ENCODE measurements at regions not wholly inside any gene's neighbourhood (a gene's known extent, or its start where the extent isn't known, plus 50 kb on each side); places are given as distances from the start of the nearest gene placed in this dataset.

GRCh38 chr10:8639486-8640185, 585.1 kb downstream of the GATA3 start:
- H3K9me3 Mint-ChIP-seq, result peaks cover 9% of the 10 kb centered on the region
- DNase-seq, result no peak
- ATAC-seq, result no peak
- intact Hi-C loops (cut with micrococcal nuclease), result no loop called here
- POLR2A ChIA-PET, result no interaction called here
- no peak overlapping the region for H3K4me3 Mint-ChIP-seq
- TF ChIP-seq, protein P1, sequence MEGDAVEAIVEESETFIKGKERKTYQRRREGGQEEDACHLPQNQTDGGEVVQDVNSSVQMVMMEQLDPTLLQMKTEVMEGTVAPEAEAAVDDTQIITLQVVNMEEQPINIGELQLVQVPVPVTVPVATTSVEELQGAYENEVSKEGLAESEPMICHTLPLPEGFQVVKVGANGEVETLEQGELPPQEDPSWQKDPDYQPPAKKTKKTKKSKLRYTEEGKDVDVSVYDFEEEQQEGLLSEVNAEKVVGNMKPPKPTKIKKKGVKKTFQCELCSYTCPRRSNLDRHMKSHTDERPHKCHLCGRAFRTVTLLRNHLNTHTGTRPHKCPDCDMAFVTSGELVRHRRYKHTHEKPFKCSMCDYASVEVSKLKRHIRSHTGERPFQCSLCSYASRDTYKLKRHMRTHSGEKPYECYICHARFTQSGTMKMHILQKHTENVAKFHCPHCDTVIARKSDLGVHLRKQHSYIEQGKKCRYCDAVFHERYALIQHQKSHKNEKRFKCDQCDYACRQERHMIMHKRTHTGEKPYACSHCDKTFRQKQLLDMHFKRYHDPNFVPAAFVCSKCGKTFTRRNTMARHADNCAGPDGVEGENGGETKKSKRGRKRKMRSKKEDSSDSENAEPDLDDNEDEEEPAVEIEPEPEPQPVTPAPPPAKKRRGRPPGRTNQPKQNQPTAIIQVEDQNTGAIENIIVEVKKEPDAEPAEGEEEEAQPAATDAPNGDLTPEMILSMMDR (IDR thresholded peaks at IDR 0.05), result no peak
- H3K27ac Mint-ChIP-seq, result no peak overlapping the region
- H3K27me3 Mint-ChIP-seq, result peaks cover 1% of the 10 kb centered on the region
- CTCF ChIA-PET, result no interaction called here
- no peaks in the 10 kb centered on the region for H3K4me1 Mint-ChIP-seq (ENCODE audit: low read depth)
- no peaks in the 10 kb centered on the region for H3K36me3 Mint-ChIP-seq (ENCODE audit: low read depth)

- TF ChIP-seq, protein P1 (IDR thresholded peaks at IDR 0.05), result no peak
- H3K4me3 Mint-ChIP-seq, result no peak overlapping the region
- no peak for ATAC-seq
- CTCF ChIA-PET, result no interaction called here
- H3K4me1 Mint-ChIP-seq (ENCODE audit: low read depth), result no peaks in the 10 kb centered on the region
- POLR2A ChIA-PET, result no interaction called here
- no peak overlapping the region for H3K27ac Mint-ChIP-seq
- peaks cover 9% of the 10 kb centered on the region for H3K9me3 Mint-ChIP-seq
- H3K36me3 Mint-ChIP-seq (ENCODE audit: low read depth), result no peaks in the 10 kb centered on the region
- peaks cover 1% of the 10 kb centered on the region for H3K27me3 Mint-ChIP-seq
- intact Hi-C loops (cut with micrococcal nuclease), result no loop called here
- DNase-seq, result no peak
Observed at GRCh38 chr10:8640301-8640700, 585.8 kb downstream of the GATA3 start.

DNA sequence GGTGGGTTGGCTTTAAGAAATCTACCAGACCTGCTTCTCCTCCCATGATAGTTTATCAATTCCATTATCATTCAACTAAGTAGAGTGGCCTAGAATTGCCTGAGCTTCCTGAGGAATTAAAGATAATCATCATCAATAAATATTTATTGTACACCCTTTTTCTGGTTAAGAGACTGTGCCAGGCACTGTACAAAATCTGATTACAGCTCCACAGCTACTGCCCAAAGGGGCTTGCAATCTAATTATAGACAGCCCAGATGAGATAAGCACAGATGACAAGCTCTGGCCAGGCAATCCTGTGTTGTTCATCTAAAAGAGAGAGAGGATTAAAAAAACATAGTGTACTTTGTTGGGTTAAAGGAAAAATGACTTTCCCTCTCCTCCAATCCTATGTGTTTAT, 586.4 kb downstream of the GATA3 start:
- Mint-ChIP-seq H3K4me3 (no peak overlapping the region), H3K36me3 (ENCODE audit: low read depth) (no peaks in the 10 kb centered on the region), H3K27ac (no peak overlapping the region), H3K9me3 (peaks cover 9% of the 10 kb centered on the region), H3K4me1 (ENCODE audit: low read depth) (no peaks in the 10 kb centered on the region), H3K27me3 (peaks cover 1% of the 10 kb centered on the region)
- DNase-seq, result no peak
- intact Hi-C loops (cut with micrococcal nuclease), result no loop called here
- ATAC-seq, result no peak
- ChIA-PET CTCF (no interaction called here), POLR2A (no interaction called here)
- TF ChIP-seq, protein P1 (IDR thresholded peaks at IDR 0.05), result no peak

GRCh38 chr10:8656261-8656660, 601.8 kb downstream of the GATA3 start:
- ChIA-PET POLR2A (no interaction called here), CTCF (no interaction called here)
- Mint-ChIP-seq H3K9me3 (no peaks in the 10 kb centered on the region), H3K27ac (no peak overlapping the region), H3K4me1 (ENCODE audit: low read depth) (no peaks in the 10 kb centered on the region), H3K36me3 (ENCODE audit: low read depth) (no peaks in the 10 kb centered on the region), H3K27me3 (peaks cover 10% of the 10 kb centered on the region), H3K4me3 (no peak overlapping the region)
- intact Hi-C loops (cut with micrococcal nuclease), result no loop called here
- TF ChIP-seq, protein P1 (IDR thresholded peaks at IDR 0.05), result no peak
- no peak for DNase-seq
- ATAC-seq, result no peak

- no peaks in the 10 kb centered on the region for H3K36me3 Mint-ChIP-seq (ENCODE audit: low read depth)
- CTCF ChIA-PET, result no interaction called here
Observed at GRCh38 chr10:8659982-8660381, 605.5 kb downstream of the GATA3 start.

More at GRCh38 chr10:8659982-8660381, 605.5 kb downstream of the GATA3 start:
- Mint-ChIP-seq H3K4me1 (ENCODE audit: low read depth) (no peaks in the 10 kb centered on the region), H3K27me3 (peaks cover 12% of the 10 kb centered on the region), H3K4me3 (no peak overlapping the region), H3K27ac (no peak overlapping the region), H3K9me3 (no peaks in the 10 kb centered on the region)
- intact Hi-C loops (cut with micrococcal nuclease), result no loop called here
- DNase-seq (no peak), ATAC-seq (no peak)
- TF ChIP-seq, protein P1 (IDR thresholded peaks at IDR 0.05), result no peak
- POLR2A ChIA-PET, result no interaction called here

All from activated CD8-positive, alpha-beta T cell treated with anti-CD3 and anti-CD28 coated beads for 36 hours (primary cell).